ENCODE measurements at regions not wholly inside any gene's neighbourhood (a gene's known extent, or its start where the extent isn't known, plus 50 kb on each side); places are given as distances from the start of the nearest gene placed in this dataset.

DNA sequence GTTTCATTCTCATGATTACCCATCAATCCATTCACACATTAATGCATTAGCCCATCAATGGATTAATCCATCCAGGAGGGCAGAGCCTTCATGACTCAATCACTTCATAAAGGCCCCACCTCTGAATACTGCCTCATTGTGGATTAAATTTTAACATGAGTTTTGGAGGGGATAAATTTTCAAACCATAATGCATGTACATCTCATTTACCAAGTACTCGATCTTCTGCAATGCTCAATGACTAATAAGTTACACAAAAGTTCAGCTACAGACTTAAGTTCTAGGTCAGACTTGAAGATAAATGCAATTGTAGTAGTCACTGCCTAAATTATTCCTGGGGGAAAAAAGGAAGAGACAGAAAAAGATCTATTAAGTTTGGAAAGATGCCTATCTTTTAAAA is 120.0 kb upstream of the OSR1 start:
- H3K36me3 ChIP-seq (ENCODE audit: control insufficient read depth in 2 of 2, insufficient read depth in 2 of 2, low read length in 2 of 2) = no peaks in the 10 kb centered on the region
- H3K9ac ChIP-seq (ENCODE audit: low read length in 2 of 2) = no peak overlapping the region
- H3K27ac ChIP-seq (ENCODE audit: low read length) = no peak overlapping the region
- H3K4me3 ChIP-seq (ENCODE audit: low read length in 2 of 2) = no peak overlapping the region
- peaks cover 5% of the 10 kb centered on the region for H3K4me1 ChIP-seq (ENCODE audit: control insufficient read depth, insufficient read depth, low read length)
- no peaks in the 10 kb centered on the region for H3K9me3 ChIP-seq (ENCODE audit: control insufficient read depth in 2 of 2, low read length in 2 of 2)
- H3K27me3 ChIP-seq (ENCODE audit: control insufficient read depth in 1 of 2, insufficient read depth in 2 of 2, low read length in 2 of 2) = no peaks in the 10 kb centered on the region

DNA sequence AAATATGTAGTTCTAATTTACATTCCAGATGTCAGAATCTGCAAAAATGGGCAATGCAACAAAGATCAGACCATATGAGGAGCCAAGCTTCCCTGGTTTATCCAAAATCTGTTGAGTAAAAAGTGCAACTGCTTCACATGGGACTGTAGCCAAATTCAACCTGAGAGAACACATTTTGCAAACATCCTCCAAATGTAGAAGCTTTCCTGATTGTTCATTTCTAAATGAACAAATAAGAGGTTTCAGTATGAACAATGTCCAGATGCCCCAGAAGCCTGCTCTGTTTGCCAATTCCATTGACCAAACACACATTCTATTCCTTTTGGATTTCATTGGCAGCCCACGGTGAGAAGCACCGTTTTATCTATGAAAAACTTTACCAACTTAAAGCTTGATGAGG is 117.9 kb upstream of the OSR1 start:
- no peaks in the 10 kb centered on the region for H3K9me3 ChIP-seq (ENCODE audit: control insufficient read depth in 2 of 2, low read length in 2 of 2)
- no peaks in the 10 kb centered on the region for H3K27me3 ChIP-seq (ENCODE audit: control insufficient read depth in 1 of 2, insufficient read depth in 2 of 2, low read length in 2 of 2)
- H3K27ac ChIP-seq (ENCODE audit: low read length) = no peak overlapping the region
- H3K36me3 ChIP-seq (ENCODE audit: control insufficient read depth in 2 of 2, insufficient read depth in 2 of 2, low read length in 2 of 2) = no peaks in the 10 kb centered on the region
- peaks cover 5% of the 10 kb centered on the region for H3K4me1 ChIP-seq (ENCODE audit: control insufficient read depth, insufficient read depth, low read length)
- no peak overlapping the region for H3K9ac ChIP-seq (ENCODE audit: low read length in 2 of 2)
- H3K4me3 ChIP-seq (ENCODE audit: low read length in 2 of 2) = no peak overlapping the region

DNA sequence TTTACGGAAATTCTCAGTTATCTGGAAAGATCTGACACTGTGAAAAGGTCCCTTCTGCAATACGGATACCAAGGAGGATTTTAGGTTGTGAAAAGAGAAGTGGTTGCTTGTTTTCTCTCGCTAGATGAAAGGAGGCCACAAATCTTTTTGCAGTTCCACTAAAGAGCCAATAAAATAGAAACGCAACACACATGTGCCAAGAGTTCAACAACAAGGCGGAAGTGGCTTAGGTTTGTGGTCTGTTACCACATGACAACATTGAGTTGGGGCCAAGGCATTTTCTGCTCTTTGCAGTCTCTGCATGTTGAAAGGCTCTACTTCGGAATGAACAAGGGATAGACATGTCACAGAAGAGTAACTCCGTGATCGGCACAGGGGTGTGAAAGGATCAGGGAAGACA is 115.7 kb upstream of the OSR1 start:
- no peaks in the 10 kb centered on the region for H3K27me3 ChIP-seq (ENCODE audit: control insufficient read depth in 1 of 2, insufficient read depth in 2 of 2, low read length in 2 of 2)
- no peaks in the 10 kb centered on the region for H3K9me3 ChIP-seq (ENCODE audit: control insufficient read depth in 2 of 2, low read length in 2 of 2)

DNA sequence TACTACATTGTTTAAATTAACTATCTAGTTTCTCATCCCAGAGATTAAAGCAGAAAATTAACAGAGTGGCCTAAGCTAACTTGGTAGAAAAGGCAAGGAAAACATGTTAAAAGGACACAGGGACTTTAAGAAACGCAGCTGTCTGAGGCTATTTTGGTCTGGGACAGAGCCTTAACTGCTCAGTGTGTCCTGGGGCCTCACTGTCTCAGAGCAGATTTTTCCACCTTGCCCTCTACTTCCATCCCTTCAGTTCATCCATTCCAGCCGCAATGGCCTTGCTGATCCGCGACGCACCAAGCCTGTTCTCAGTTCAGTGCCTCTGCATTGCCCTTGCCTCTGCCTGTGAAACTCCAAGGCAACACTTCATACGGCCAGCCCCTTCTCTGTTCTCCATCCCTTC is 114.9 kb upstream of the OSR1 start:
- Histone ChIP-seq H3K4me3 (ENCODE audit: low read length in 2 of 2) (no peak overlapping the region), H3K9ac (ENCODE audit: low read length in 2 of 2) (no peak overlapping the region), H3K4me1 (ENCODE audit: control insufficient read depth, insufficient read depth, low read length) (peaks cover 5% of the 10 kb centered on the region), H3K27ac (ENCODE audit: low read length) (no peak overlapping the region), H3K27me3 (ENCODE audit: control insufficient read depth in 1 of 2, insufficient read depth in 2 of 2, low read length in 2 of 2) (no peaks in the 10 kb centered on the region), H3K9me3 (ENCODE audit: control insufficient read depth in 2 of 2, low read length in 2 of 2) (no peaks in the 10 kb centered on the region), H3K36me3 (ENCODE audit: control insufficient read depth in 2 of 2, insufficient read depth in 2 of 2, low read length in 2 of 2) (no peaks in the 10 kb centered on the region)

More for the DNA sequence above, 115.7 kb upstream of the OSR1 start:
- H3K27ac ChIP-seq (ENCODE audit: low read length) = no peak overlapping the region
- H3K4me3 ChIP-seq (ENCODE audit: low read length in 2 of 2) = no peak overlapping the region
- H3K4me1 ChIP-seq (ENCODE audit: control insufficient read depth, insufficient read depth, low read length) = peaks cover 5% of the 10 kb centered on the region
- no peak overlapping the region for H3K9ac ChIP-seq (ENCODE audit: low read length in 2 of 2)
- H3K36me3 ChIP-seq (ENCODE audit: control insufficient read depth in 2 of 2, insufficient read depth in 2 of 2, low read length in 2 of 2) = no peaks in the 10 kb centered on the region

DNA sequence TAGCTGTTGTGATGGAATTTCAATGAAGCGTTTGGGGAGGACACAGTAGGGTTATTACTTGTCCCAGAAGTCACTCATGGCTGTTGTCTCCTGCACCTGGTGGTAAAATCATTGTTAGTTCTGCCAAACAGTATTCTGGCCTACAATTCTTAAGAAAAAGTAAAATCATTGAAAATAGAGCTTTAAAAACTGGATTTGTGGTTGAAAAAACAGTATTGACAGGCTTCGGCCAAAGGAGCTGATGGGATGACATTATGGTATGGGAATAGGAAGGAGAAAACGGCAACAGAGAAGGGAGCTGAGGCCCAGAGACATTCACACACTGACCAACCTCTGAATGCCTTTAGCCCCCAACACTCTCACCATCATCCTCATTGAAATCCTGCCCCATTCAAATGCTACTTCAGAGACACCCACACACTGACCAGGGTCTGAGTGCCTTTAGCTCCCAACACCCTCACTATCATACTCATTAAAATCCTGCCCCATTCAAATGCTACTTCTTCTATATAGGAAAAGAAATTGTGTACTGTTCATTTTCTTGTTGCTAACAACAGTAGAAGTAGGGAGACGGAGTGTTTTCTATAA is 114.1 kb upstream of the OSR1 start:
- peaks cover 5% of the 10 kb centered on the region for H3K4me1 ChIP-seq (ENCODE audit: control insufficient read depth, insufficient read depth, low read length)

DNA sequence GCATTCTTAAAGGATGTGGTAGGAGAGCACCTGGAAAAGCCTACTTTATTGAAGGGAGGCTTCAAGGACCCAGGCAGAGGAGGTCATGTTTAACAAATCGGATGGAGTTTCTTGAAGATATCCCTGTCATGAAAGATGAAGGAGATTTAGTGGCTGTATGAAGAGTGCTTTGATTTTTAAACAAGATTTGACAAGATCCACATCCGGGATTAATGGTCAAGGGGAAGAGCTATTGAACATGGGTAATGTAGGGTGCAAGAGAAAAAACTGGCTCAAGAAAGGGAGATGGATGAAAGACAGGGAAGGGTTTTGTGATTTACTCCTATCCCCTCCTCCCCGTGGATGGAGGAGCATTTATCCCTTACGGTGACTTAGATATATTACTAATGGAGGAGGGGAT is 113.1 kb upstream of the OSR1 start:
- H3K9me3 ChIP-seq (ENCODE audit: control insufficient read depth in 2 of 2, low read length in 2 of 2) = no peaks in the 10 kb centered on the region
- no peak overlapping the region for H3K27ac ChIP-seq (ENCODE audit: low read length)
- H3K4me3 ChIP-seq (ENCODE audit: low read length in 2 of 2) = no peak overlapping the region
- no peak overlapping the region for H3K9ac ChIP-seq (ENCODE audit: low read length in 2 of 2)
- no peaks in the 10 kb centered on the region for H3K27me3 ChIP-seq (ENCODE audit: control insufficient read depth in 1 of 2, insufficient read depth in 2 of 2, low read length in 2 of 2)
- no peaks in the 10 kb centered on the region for H3K36me3 ChIP-seq (ENCODE audit: control insufficient read depth in 2 of 2, insufficient read depth in 2 of 2, low read length in 2 of 2)
- peaks cover 5% of the 10 kb centered on the region for H3K4me1 ChIP-seq (ENCODE audit: control insufficient read depth, insufficient read depth, low read length)

More for the DNA sequence above, 114.1 kb upstream of the OSR1 start:
- no peaks in the 10 kb centered on the region for H3K36me3 ChIP-seq (ENCODE audit: control insufficient read depth in 2 of 2, insufficient read depth in 2 of 2, low read length in 2 of 2)
- H3K27me3 ChIP-seq (ENCODE audit: control insufficient read depth in 1 of 2, insufficient read depth in 2 of 2, low read length in 2 of 2) = no peaks in the 10 kb centered on the region
- H3K27ac ChIP-seq (ENCODE audit: low read length) = no peak overlapping the region
- H3K4me3 ChIP-seq (ENCODE audit: low read length in 2 of 2) = no peak overlapping the region
- H3K9ac ChIP-seq (ENCODE audit: low read length in 2 of 2) = no peak overlapping the region
- H3K9me3 ChIP-seq (ENCODE audit: control insufficient read depth in 2 of 2, low read length in 2 of 2) = no peaks in the 10 kb centered on the region

DNA sequence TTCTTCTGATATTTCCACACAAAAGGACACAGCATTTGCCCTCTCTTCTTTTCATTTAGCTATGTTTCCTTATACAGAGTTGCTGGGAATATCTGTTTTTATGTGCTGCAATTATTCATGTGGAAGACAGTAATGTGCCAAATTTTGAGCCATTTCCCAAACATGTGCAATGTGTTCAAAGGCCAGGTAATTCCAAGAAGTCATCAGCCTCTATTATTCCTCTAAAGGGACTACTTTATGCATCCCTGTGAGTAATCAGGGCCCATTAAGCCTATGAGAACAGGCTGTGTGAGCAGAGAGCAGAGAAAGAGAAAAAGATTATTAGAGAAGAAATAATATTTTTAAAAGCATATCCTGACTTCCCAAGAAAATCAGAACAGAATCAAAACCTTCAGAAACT is 107.6 kb upstream of the OSR1 start:
- Histone ChIP-seq H3K9ac (ENCODE audit: low read length in 2 of 2) (no peak overlapping the region), H3K9me3 (ENCODE audit: control insufficient read depth in 2 of 2, low read length in 2 of 2) (peaks cover 0 to 4% of the 10 kb centered on the region in 2 donors), H3K27ac (ENCODE audit: low read length) (no peak overlapping the region), H3K4me3 (ENCODE audit: low read length in 2 of 2) (no peak overlapping the region), H3K27me3 (ENCODE audit: control insufficient read depth in 1 of 2, insufficient read depth in 2 of 2, low read length in 2 of 2) (no peaks in the 10 kb centered on the region), H3K36me3 (ENCODE audit: control insufficient read depth in 2 of 2, insufficient read depth in 2 of 2, low read length in 2 of 2) (no peaks in the 10 kb centered on the region), H3K4me1 (ENCODE audit: control insufficient read depth, insufficient read depth, low read length) (no peaks in the 10 kb centered on the region)

DNA sequence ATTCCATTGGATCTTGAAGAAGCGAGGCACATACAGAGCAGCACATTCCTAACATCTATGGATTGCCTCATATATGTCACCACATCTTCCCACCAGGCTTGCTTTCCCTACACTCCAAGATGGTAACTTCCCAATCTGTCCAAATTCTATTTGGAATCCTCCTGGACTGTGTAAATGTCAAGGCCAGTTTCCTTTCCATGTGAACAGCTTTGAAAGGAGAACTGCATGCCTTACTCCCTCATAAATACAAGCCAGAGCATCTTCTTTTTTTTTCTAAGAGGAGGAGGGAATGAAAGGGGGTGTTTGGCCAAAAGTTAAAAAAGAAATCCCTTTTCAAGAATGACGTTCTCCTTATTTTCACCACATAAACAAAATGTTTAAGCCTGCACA is 103.8 kb upstream of the OSR1 start:
- Histone ChIP-seq H3K9ac (ENCODE audit: low read length in 2 of 2) (no peak overlapping the region), H3K36me3 (ENCODE audit: control insufficient read depth in 2 of 2, insufficient read depth in 2 of 2, low read length in 2 of 2) (no peaks in the 10 kb centered on the region), H3K4me3 (ENCODE audit: low read length in 2 of 2) (no peak overlapping the region), H3K4me1 (ENCODE audit: control insufficient read depth, insufficient read depth, low read length) (no peaks in the 10 kb centered on the region), H3K27ac (ENCODE audit: low read length) (no peak overlapping the region), H3K9me3 (ENCODE audit: control insufficient read depth in 2 of 2, low read length in 2 of 2) (peaks cover 0 to 4% of the 10 kb centered on the region in 2 donors), H3K27me3 (ENCODE audit: control insufficient read depth in 1 of 2, insufficient read depth in 2 of 2, low read length in 2 of 2) (no peaks in the 10 kb centered on the region)

DNA sequence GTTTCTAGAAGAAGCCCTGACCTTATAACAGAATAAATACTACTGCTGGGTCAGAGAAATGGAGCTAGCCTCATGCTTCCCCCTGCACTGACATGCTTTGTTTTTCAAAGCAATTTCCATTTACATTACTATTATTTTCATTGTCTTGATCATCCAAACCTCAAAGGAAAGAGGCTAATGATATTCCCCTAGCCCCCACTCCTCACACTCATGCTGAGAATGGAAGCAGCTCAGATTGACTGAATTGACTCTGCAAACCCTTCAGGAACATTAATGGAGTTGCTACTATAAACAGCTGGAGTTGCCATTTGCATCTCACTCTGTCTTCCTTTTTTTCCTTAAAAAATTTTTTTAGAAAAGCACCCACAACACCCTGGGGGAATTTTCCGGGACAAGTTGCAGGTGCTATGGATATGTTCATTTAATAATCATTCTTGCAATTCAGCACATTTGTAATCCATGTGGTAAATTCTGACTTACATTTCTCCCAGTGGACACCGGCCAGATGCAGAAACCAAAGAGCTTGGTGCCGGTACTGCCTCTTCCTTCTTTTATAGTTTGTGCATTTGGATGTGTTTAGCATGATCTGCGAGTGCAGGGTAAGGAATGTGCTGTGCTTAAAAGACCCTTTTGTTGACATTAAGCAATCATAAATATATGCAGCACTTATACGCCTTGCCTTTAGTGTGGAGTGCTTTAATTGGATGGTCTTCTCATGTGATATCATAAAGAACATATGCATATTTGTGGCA is 103.3 kb upstream of the OSR1 start:
- Histone ChIP-seq H3K4me3 (ENCODE audit: low read length in 2 of 2) (no peak overlapping the region), H3K9me3 (ENCODE audit: control insufficient read depth in 2 of 2, low read length in 2 of 2) (peaks cover 0 to 4% of the 10 kb centered on the region in 2 donors), H3K4me1 (ENCODE audit: control insufficient read depth, insufficient read depth, low read length) (no peaks in the 10 kb centered on the region), H3K27ac (ENCODE audit: low read length) (no peak overlapping the region), H3K27me3 (ENCODE audit: control insufficient read depth in 1 of 2, insufficient read depth in 2 of 2, low read length in 2 of 2) (no peaks in the 10 kb centered on the region), H3K9ac (ENCODE audit: low read length in 2 of 2) (no peak overlapping the region), H3K36me3 (ENCODE audit: control insufficient read depth in 2 of 2, insufficient read depth in 2 of 2, low read length in 2 of 2) (no peaks in the 10 kb centered on the region)

DNA sequence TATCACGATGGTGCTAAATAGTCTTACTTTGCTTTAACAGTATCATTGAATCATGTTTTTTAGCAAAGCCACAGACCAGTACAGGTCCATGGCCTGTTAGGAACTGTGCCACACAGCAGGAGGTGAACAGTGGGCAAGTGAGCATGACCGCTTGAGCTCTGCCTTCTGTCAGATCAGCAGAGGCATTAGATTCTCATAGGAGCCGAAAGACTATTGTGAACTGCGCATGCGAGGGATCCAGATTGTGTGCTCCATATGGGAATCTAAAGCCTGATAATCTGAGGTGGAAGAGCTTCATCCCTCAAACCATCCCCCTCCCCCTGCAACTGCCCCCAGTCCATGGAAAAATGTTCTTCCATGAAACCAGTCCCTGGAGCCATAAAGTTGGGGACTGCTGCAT is 102.3 kb upstream of the OSR1 start:
- Histone ChIP-seq H3K36me3 (ENCODE audit: control insufficient read depth in 2 of 2, insufficient read depth in 2 of 2, low read length in 2 of 2) (no peaks in the 10 kb centered on the region), H3K4me3 (ENCODE audit: low read length in 2 of 2) (no peak overlapping the region), H3K4me1 (ENCODE audit: control insufficient read depth, insufficient read depth, low read length) (no peaks in the 10 kb centered on the region), H3K27me3 (ENCODE audit: control insufficient read depth in 1 of 2, insufficient read depth in 2 of 2, low read length in 2 of 2) (no peaks in the 10 kb centered on the region), H3K9me3 (ENCODE audit: control insufficient read depth in 2 of 2, low read length in 2 of 2) (peaks cover 0 to 4% of the 10 kb centered on the region in 2 donors), H3K27ac (ENCODE audit: low read length) (no peak overlapping the region), H3K9ac (ENCODE audit: low read length in 2 of 2) (no peak overlapping the region)

DNA sequence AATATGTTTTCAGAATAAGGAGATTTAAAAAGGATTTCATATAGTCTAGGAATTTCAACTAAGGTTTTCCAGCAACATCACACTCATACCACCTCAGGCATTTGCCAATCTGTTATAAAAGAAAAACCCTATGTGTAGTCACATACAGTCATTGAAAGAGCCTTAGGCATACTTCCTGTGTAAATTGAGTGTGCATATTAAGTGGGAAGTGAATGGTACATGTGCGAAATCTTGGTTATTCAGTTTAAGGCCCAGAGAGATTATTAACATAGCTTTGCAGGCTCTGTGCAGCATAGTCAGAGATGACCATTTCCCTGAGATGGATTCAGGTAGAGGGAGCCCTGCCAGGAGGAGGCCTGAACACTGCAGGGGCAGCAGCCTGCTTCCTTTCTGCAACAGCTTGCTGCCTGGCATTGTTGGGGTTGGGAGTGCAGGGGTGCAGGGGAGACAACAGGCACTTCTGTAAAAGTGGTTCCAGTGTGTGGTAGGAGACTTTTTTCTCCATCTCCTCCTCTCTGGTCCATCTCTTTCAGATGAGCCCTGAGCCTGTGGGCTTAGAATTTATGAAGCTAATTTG is 100.1 kb upstream of the OSR1 start:
- Histone ChIP-seq H3K9me3 (ENCODE audit: control insufficient read depth in 2 of 2, low read length in 2 of 2) (peaks cover 0 to 3% of the 10 kb centered on the region in 2 donors), H3K9ac (ENCODE audit: low read length in 2 of 2) (no peak overlapping the region), H3K36me3 (ENCODE audit: control insufficient read depth in 2 of 2, insufficient read depth in 2 of 2, low read length in 2 of 2) (no peaks in the 10 kb centered on the region), H3K4me1 (ENCODE audit: control insufficient read depth, insufficient read depth, low read length) (no peaks in the 10 kb centered on the region), H3K4me3 (ENCODE audit: low read length in 2 of 2) (no peak overlapping the region), H3K27me3 (ENCODE audit: control insufficient read depth in 1 of 2, insufficient read depth in 2 of 2, low read length in 2 of 2) (no peaks in the 10 kb centered on the region), H3K27ac (ENCODE audit: low read length) (no peak overlapping the region)
